Lower leg skin (tissue), 4 donors: ENCODE measurements at regions not wholly inside any gene's neighbourhood (a gene's known extent, or its start where the extent isn't known, plus 50 kb on each side); places are given as distances from the start of the nearest gene placed in this dataset.

Experiments
- DNase-seq, 2 donors: peaks; one replicate each; pipeline ENCODE4 v3.0.0-alpha.2; 2019; ENCODE audit warnings: low spot score in 2 of 2
- H3K4me3 ChIP-seq: fragments of 200-600 bp; sonication (generic); 2 replicates; pipeline ENCODE4 v1.5.1; 2017; ENCODE audit warnings: mild to moderate bottlenecking, low read depth; ENCODE audit not compliant: poor library complexity, severe bottlenecking
- POLR2A ChIP-seq, 2 donors: fragments of 450-650 bp; IDR thresholded peaks; one replicate each; pipeline ENCODE4 v1.6.1; 2016 to 2017; ENCODE audit warnings: antibody characterized with exemption in 2 of 2, mild to moderate bottlenecking in 1 of 2, moderate library complexity in 1 of 2
- WGBS, 2 donors: methylation state at CpG; one replicate each; pipeline ENCODE4 v1.1.5; 2018; 5-methylcytosine and 5-hydroxymethylcytosine counted together
- intact Hi-C: fragments of 100-400 bp; cut with DNase I; formaldehyde crosslinking; loops from one replicate; pipeline ENCODE4 v1.15.0; 2023; ENCODE audit warnings: low total_unique reads
- TF ChIP-seq, protein P1 (sequence below), 3 donors: fragments of 450-650 bp; IDR thresholded peaks; one replicate each; pipeline ENCODE4 v1.5.1; 2016; ENCODE audit warnings: antibody characterized with exemption in 3 of 3, mild to moderate bottlenecking in 3 of 3, moderate library complexity in 2 of 3

DNA sequence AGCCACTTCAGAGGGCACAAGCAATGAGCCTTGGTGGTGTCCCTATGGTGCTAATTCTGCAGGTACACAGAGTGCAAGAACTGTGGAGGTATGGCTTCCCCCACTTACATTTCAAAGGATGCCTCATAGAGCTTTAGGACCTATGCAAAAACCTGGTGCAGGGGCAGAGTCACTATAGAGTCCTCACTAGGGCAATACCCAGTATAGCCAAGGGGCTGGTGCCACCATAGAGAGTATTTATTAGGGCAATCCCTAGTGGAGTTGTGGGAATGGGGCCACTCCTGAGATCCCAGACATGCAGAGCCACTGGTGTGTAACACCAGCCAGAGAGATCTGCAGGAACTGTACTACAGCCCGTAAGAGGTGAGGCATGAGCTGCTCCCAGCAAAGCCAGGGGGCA is 312.2 kb downstream of the SLC4A3 start:
- no peak overlapping the region for H3K4me3 ChIP-seq
- 85 to 88% methylated on average over 1 of the region's 1 CpG for WGBS, 2 donors
- DNase-seq: no peak
- no peak for TF ChIP-seq POLR2A (IDR thresholded peaks at IDR 0.05)
- TF ChIP-seq, protein P1, sequence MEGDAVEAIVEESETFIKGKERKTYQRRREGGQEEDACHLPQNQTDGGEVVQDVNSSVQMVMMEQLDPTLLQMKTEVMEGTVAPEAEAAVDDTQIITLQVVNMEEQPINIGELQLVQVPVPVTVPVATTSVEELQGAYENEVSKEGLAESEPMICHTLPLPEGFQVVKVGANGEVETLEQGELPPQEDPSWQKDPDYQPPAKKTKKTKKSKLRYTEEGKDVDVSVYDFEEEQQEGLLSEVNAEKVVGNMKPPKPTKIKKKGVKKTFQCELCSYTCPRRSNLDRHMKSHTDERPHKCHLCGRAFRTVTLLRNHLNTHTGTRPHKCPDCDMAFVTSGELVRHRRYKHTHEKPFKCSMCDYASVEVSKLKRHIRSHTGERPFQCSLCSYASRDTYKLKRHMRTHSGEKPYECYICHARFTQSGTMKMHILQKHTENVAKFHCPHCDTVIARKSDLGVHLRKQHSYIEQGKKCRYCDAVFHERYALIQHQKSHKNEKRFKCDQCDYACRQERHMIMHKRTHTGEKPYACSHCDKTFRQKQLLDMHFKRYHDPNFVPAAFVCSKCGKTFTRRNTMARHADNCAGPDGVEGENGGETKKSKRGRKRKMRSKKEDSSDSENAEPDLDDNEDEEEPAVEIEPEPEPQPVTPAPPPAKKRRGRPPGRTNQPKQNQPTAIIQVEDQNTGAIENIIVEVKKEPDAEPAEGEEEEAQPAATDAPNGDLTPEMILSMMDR (IDR thresholded peaks at IDR 0.05): no peak
- intact Hi-C loops: no loop called here

DNA sequence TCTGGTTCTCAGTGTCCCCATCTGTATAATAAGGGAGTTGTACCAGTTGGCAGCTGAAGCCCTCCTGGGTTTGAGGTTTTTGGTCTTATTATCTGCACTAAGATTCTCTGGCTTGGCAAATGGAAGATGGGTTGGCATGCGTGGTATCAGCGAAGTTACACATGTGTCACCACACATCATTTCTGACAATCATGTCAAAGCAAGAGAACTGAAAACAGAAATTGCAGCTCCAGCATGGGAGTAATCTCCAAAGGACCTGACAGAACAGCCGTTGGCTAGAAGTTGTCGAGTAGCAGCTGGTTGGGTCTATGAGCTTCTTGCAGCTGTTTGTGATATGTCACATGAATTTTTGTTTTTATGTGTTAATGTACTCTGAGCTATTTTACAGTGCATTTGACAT is 317.4 kb downstream of the SLC4A3 start:
- intact Hi-C loops: no loop called here
- WGBS, 2 donors: 64 to 80% methylated on average over 4 of the region's 4 CpGs
- H3K4me3 ChIP-seq: no peak overlapping the region
- TF ChIP-seq POLR2A (IDR thresholded peaks at IDR 0.05): no peak
- TF ChIP-seq, protein P1 (IDR thresholded peaks at IDR 0.05): no peak
- DNase-seq: no peak

DNA sequence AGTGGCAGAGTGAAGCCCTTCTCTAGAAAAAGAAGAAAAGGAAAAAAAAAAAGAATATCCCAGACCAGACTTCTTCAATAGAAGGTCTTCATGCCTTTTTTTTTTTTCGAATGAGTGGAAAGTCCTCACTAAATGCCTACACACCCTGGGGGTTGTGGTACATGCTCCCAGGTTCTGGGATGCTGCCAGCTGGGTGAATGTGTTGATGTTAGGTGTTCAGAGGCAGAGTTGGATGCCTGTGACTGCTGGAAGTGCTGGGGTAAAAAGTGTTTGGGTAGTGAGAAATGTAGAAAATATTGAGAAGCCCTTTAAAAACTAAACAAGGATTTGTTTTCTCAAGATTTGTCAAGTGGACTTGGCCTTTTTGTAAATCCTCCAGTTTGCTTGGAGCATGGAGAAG is 318.6 kb downstream of the SLC4A3 start:
- intact Hi-C loops: no loop called here
- TF ChIP-seq POLR2A (IDR thresholded peaks at IDR 0.05): no peak
- TF ChIP-seq, protein P1 (IDR thresholded peaks at IDR 0.05): no peak
- 41 to 52% methylated on average over 1 of the region's 1 CpG for WGBS, 2 donors
- no peak for DNase-seq
- no peak overlapping the region for H3K4me3 ChIP-seq

DNA sequence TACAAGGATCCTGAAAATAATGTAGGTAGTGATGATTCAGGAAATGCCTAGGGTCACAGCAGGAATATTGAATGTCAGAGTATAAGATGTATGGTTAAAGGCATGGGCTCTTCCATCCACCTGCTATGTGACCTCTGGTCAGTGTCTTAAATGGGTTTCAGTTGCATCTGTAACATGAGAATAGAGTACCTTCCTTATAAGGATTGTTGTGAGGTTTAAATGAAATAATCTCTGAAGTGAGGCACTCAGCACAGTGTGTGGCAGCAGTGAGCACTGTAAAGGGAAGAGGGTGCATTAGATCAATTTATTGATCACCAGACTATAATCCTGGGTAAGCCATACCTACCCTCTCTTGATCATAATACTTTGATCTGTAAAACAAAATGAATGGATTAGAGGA is 319.1 kb downstream of the SLC4A3 start:
- H3K4me3 ChIP-seq: no peak overlapping the region
- TF ChIP-seq, protein P1 (IDR thresholded peaks at IDR 0.05): no peak
- no peak for TF ChIP-seq POLR2A (IDR thresholded peaks at IDR 0.05)
- intact Hi-C loops: no loop called here
- DNase-seq: no peak

DNA sequence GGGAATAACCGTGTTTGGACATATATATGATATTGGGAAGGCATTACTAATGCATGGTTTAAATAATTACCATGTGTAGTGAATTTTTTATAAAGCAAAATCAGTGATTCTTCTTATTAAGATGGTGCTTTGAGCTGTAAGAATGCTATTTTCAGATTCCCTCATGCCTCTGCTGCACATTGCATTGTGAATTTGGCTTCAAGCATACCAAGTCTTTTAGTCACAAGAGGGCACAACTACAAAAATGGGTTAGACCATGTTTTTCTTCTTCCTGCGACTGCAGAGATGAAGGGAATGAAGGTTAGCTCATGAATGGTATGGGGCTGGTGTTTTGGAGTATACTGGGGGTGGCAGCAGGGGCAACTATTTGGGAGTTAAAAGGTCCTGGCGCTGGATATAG is 320.1 kb downstream of the SLC4A3 start:
- WGBS, 2 donors: 77 to 81% methylated on average over 3 of the region's 3 CpGs
- DNase-seq: no peak

DNA sequence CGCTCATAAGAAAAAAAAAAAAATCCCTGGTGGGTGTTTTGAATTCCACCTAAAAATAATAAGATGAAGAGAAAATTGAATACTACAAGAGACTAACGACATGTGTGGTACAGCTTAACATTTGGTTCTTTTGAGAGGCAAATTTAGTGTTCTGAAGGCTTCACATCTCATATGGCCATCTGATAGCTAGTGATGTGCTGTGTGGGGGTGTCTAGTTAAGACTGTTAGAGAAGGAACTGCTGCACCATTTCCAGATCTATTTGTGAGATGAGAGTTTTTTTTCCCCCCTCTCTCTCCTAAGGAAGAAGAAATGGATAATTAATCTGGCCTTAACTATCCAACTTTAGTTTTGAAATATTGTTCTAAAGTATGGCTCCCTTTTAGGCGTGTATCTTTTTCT is 321.6 kb downstream of the SLC4A3 start:
- intact Hi-C loops: no loop called here
- 86 to 91% methylated on average over 3 of the region's 3 CpGs for WGBS, 2 donors
- DNase-seq: no peak

More for the DNA sequence above, 320.1 kb downstream of the SLC4A3 start:
- intact Hi-C loops: no loop called here
- H3K4me3 ChIP-seq: no peak overlapping the region
- no peak for TF ChIP-seq POLR2A (IDR thresholded peaks at IDR 0.05)
- TF ChIP-seq, protein P1 (IDR thresholded peaks at IDR 0.05): no peak

More for the DNA sequence above, 321.6 kb downstream of the SLC4A3 start:
- H3K4me3 ChIP-seq: no peak overlapping the region
- TF ChIP-seq POLR2A (IDR thresholded peaks at IDR 0.05): no peak
- TF ChIP-seq, protein P1 (IDR thresholded peaks at IDR 0.05): no peak
